Stimulated activated CD8-positive, alpha-beta memory T cell treated with anti-CD3 and anti-CD28 coated beads, Interleukin-15, amount 100 ng/mL, for 24 hours (primary cell): ENCODE measurements at regions not wholly inside any gene's neighbourhood (a gene's known extent, or its start where the extent isn't known, plus 50 kb on each side); places are given as distances from the start of the nearest gene placed in this dataset.
"Not testable (repeated sequence)": the region's sequence is repeated elsewhere in the genome, so short reads cannot be mapped to it uniquely, and the experiment has no call there.

Experiments
- DNase-seq: peaks from one replicate; pipeline ENCODE4 v3.0.0-alpha.2; 2020; ENCODE audit warnings: low read depth

- no peak for DNase-seq
Observed at GRCh38 chr22:48079505-48080290, 1317.2 kb downstream of the TBC1D22A start.

DNA sequence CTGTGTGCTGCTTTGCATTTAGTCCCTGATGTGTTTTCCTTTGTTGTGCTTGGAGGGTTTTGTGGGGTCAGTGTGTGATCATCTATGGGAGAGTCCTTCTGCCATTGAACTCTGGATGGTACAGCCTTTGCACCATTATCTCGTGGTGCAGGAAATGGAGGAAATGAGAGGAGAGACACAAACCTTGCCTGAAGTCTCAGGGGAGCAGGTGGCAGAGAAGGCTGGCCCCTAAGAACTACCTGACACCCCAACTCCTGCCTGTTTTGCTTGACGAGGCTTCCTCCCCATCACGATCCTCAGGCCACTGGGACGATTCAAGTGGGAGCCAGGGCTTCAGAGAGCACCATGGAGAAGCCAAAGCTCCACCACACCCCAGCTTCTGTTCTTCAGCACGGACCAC lies 1316.4 kb downstream of the TBC1D22A start:
- DNase-seq = no peak

DNA sequence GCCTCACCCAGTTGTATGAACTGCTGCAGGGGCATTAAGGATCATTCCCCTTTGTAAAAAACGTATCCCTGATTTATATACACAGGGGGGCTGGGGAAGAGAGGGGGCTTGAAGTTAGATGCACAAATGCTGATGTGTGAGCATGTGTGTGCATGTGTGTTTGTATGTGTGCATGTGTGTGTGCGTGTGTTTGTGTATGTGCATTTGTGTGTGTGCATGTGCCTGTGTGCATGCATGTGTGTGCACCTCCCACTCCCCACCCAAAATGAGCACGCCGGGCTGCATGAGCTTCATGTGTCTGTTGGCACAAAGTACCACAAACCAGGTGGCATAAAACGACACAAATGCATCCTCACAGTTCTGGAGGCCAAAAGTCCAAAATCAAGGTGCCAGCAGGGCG lies 1315.2 kb downstream of the TBC1D22A start:
- no peak for DNase-seq

- no peak for DNase-seq
Observed at GRCh38 chr22:48076008-48076407, 1313.6 kb downstream of the TBC1D22A start.

GRCh38 chr22:48075604-48076003 lies 1313.2 kb downstream of the TBC1D22A start:
- no peak for DNase-seq

- no peak for DNase-seq
Observed at GRCh38 chr22:48072777-48073176, 1310.3 kb downstream of the TBC1D22A start.

DNA sequence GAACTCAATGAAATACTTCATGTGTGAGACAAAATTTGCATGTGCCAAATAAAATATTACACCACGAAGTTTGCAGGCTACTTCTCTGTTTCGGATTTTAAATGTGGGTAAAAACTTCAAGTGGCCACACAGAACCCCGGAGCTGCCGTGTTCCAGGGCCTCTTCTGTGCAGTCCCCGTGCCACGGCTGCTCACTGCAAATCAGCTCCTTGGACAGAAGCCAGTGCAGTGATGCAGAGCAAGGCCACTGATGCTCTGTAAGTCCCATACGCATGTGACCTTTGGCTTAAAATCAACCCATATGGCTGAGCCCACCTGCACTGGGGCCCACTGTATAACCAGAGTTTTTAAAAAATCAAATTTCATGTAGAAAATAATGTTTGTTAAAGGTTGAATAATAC lies 1309.4 kb downstream of the TBC1D22A start:
- DNase-seq = no peak

GRCh38 chr22:48071305-48071704 lies 1308.9 kb downstream of the TBC1D22A start:
- no peak for DNase-seq

DNA sequence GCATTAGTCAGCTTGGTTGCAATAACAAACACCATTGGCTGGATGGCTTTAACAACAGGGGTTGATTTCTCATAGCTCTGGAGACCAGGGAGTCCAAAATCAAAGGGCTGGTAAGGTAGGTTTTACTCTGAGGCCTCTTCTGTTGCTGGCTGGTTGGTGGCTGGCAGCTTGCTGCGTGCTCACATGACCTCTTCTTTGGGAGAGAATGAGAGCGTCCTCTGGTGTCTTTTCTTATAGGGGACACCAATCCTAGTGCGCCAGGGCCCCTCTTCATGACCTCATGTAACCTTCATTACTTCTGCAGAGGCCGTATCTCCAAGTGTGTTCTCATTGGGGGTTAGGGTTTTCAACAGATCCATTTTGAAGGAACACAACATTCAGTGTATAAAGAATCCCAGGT lies 1308.3 kb downstream of the TBC1D22A start:
- no peak for DNase-seq

- no peak for DNase-seq
Observed at GRCh38 chr22:48070083-48070482, 1307.6 kb downstream of the TBC1D22A start.

DNA sequence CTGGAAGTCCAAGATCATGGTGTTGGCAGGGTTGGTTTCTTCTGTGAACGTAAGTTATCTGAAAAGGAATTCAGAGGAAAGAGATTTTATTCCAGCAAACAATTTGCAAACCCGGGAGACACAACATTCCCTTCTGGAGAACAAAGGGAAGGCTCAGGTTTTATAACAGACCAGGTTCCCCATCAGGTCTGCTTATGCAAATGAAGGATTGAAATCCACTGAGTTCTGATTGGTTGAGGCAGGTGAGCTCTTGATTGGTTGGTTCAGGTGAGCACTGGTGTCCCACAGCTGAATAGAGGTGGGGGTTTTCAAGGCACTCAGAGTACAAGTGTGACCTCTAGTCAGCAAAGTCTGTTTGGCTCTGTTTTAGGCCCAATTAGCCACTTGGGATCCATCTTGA lies 1306.8 kb downstream of the TBC1D22A start:
- no peak for DNase-seq

DNA sequence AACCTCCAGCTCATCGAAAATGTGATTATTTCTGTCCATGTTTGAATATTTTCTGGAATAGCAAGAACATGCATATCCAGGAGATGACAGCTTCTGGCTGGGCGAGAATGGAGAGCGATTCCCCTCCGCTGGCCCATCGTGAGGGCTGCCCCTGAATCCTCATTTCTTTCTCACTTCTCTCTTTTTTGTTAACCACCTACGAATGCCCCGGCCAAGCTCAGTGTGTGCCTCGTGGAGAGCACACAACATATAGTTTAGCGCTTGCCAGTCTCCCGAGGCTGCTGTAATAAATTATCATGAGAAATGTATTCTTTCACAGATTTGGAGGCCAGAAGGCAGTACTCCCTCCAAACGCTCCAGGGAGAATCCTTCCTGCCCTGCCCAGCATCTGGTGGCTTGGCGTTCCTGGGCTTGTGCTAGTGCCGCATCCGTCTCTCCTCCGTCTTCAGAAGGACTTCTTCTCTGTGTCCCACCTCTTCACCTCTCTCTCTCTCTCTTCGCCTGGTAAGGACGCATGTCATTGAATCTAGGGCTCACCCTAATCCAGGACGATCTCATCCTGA lies 1306.0 kb downstream of the TBC1D22A start:
- DNase-seq = no peak

- no peak for DNase-seq
Observed at GRCh38 chr22:48065892-48066291, 1303.4 kb downstream of the TBC1D22A start.

DNA sequence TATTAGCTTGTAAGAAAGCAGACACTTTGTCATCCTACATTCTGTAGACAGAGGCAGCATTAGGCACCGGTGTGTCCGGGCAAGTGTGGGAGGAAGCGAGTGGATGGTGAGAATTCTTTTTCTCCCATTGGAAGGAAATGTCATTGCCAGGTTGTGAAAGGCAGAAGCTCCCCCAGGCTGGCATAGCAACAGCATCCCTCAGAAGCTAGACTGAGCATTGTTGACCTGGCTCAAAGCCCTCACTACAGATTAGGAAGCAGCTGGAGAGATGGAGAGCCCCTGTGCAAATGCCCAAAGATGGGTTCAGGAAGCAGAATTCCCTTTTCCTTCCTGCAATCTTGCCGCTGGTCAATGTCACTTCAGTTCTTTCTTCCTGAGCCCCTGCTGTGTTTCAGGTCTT lies 1299.3 kb downstream of the TBC1D22A start:
- no peak for DNase-seq

DNA sequence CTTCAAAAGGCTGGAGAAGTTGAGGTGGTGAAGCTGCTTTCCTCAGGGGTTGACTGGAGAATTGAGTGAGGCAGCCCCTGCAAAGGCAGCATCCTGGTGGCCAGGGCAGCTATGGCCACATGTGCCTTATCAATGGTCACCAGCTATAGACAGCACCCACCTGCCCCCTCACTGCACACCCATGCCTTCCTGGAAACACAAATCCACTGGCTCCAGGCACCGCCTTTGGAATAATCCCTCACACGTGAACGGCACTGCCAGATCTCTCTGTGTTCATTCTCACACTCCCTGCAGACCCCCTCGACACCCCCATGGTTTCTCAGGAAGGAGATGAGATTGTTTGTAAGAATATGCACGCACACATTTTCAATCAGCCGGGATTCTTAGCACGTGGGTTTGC lies 1297.8 kb downstream of the TBC1D22A start:
- no peak for DNase-seq

GRCh38 chr22:48059521-48059920 lies 1297.1 kb downstream of the TBC1D22A start:
- not testable (repeated sequence) for DNase-seq

GRCh38 chr22:48057116-48057835 lies 1294.8 kb downstream of the TBC1D22A start:
- no peak for DNase-seq

GRCh38 chr22:48055827-48056226 lies 1293.4 kb downstream of the TBC1D22A start:
- DNase-seq = no peak

DNA sequence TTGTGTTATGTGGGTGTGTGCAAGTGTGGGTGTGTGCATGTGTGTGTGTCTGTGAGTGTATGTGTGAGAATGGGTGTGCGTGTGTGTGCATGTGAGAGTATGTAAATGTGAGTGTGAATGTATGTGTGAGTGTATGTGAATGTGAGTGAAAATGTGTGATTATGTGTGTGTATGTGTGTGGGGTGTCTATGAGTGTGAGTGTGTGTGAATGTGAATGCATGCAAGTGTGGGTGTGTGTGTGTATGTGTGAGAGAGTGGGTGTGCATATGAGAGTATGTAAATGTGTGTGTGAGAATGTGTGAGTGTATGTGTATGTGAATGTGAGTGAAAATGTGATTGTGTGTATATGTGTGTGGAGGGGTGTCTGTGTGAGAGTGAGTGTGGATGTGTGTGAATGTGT lies 1292.7 kb downstream of the TBC1D22A start:
- no peak for DNase-seq

DNA sequence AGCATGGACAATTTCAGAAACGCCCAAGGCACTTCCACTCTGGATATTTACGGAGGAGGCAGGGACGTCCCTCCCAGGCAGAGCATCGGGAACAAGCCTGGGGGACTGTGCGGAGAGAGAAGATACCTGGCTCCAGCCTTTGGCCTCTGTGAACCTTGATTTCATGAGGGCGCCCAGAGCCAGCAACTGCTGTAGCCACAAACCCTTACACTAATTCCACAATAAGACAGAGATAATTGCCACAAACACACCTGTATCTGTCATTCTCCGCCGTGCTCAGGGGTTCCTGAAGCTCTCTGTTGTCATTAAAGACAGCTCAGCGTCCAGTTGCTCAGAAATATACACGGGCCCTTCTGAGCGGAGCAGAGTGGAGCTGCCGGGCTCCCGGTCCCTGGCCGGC lies 1292.1 kb downstream of the TBC1D22A start:
- DNase-seq = no peak

GRCh38 chr22:48053973-48054372 lies 1291.5 kb downstream of the TBC1D22A start:
- no peak for DNase-seq

GRCh38 chr22:48053486-48053885 lies 1291.0 kb downstream of the TBC1D22A start:
- no peak for DNase-seq

GRCh38 chr22:48052621-48052890 lies 1290.1 kb downstream of the TBC1D22A start:
- no peak for DNase-seq
